WTC11 (cell line): ENCODE measurements at regions not wholly inside any gene's neighbourhood (a gene's known extent, or its start where the extent isn't known, plus 50 kb on each side); places are given as distances from the start of the nearest gene placed in this dataset.

Experiments
- CREM ChIP-seq: sonication (generic); formaldehyde crosslinking; IDR thresholded peaks from 2 replicates; pipeline ENCODE4 v1.8.1; 2022; ENCODE audit warnings: mild to moderate bottlenecking, missing genetic modification reagents, moderate library complexity
- CTCF ChIP-seq: fragments of 200-600 bp; IDR thresholded peaks from 2 replicates; pipeline ENCODE4 v1.8.0; 2022; ENCODE audit warnings: antibody characterized with exemption
- E2F4 ChIP-seq: sonication (generic); formaldehyde crosslinking; IDR thresholded peaks from 2 replicates; pipeline ENCODE4 v1.8.1; 2022; ENCODE audit warnings: low read depth, mild to moderate bottlenecking, moderate library complexity, missing genetic modification reagents, borderline replicate concordance
- ELF4 ChIP-seq: sonication (generic); formaldehyde crosslinking; IDR thresholded peaks from 2 replicates; pipeline ENCODE4 v1.8.1; 2022; ENCODE audit warnings: low read depth, mild to moderate bottlenecking, moderate library complexity, missing genetic modification reagents
- ETV6 ChIP-seq: sonication (generic); formaldehyde crosslinking; IDR thresholded peaks from 2 replicates; pipeline ENCODE4 v1.8.1; 2022; ENCODE audit warnings: mild to moderate bottlenecking, missing genetic modification reagents
- FOXP4 ChIP-seq: sonication (generic); formaldehyde crosslinking; IDR thresholded peaks from 2 replicates; pipeline ENCODE4 v1.8.0; 2022; ENCODE audit warnings: mild to moderate bottlenecking, missing genetic modification reagents
- OVOL2 ChIP-seq: fragments of 250-450 bp; sonication (Bioruptor Pico); IDR thresholded peaks from 2 replicates; pipeline ENCODE4 v1.9.0; 2021; ENCODE audit warnings: mild to moderate bottlenecking, borderline replicate concordance
- PREB ChIP-seq: sonication (generic); formaldehyde crosslinking; IDR thresholded peaks from 2 replicates; pipeline ENCODE4 v1.8.1; 2022; ENCODE audit warnings: mild to moderate bottlenecking, missing genetic modification reagents, moderate library complexity, borderline replicate concordance
- SP1 ChIP-seq: sonication (generic); formaldehyde crosslinking; conservative IDR thresholded peaks from 2 replicates; pipeline ENCODE4 v1.8.1; 2022; ENCODE audit warnings: missing genetic modification reagents
- TCF7 ChIP-seq: sonication (generic); formaldehyde crosslinking; IDR thresholded peaks from 2 replicates; pipeline ENCODE4 v1.8.0; 2022; ENCODE audit warnings: mild to moderate bottlenecking, low read depth, missing genetic modification reagents, moderate library complexity
- USF1 ChIP-seq: sonication (generic); formaldehyde crosslinking; IDR thresholded peaks from 2 replicates; pipeline ENCODE4 v1.8.0; 2022; ENCODE audit warnings: mild to moderate bottlenecking, missing genetic modification reagents
- TF ChIP-seq, protein P1 (sequence below): sonication (generic); formaldehyde crosslinking; IDR thresholded peaks from 2 replicates; pipeline ENCODE4 v1.8.0; 2022; ENCODE audit warnings: mild to moderate bottlenecking, missing genetic modification reagents

- TF ChIP-seq PREB: no peak
- no peak for TF ChIP-seq OVOL2 (CRISPR knock-in tag)
- no peak for TF ChIP-seq CREM (CRISPR knock-in tag)
- no peak for TF ChIP-seq CTCF
- TF ChIP-seq ETV6: no peak
- TF ChIP-seq, protein P1, sequence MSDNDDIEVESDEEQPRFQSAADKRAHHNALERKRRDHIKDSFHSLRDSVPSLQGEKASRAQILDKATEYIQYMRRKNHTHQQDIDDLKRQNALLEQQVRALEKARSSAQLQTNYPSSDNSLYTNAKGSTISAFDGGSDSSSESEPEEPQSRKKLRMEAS: no peak
- no peak for TF ChIP-seq E2F4 (CRISPR knock-in tag)
- no peak for TF ChIP-seq ELF4
- TF ChIP-seq SP1 (CRISPR knock-in tag): no peak
- TF ChIP-seq FOXP4 (CRISPR knock-in tag): no peak
- no peak for TF ChIP-seq USF1 (CRISPR knock-in tag)
- no peak for TF ChIP-seq TCF7 (CRISPR knock-in tag)
Measured at GRCh38 chrX:21305799-21306336, 68.3 kb upstream of the CNKSR2 start.
